Rectal smooth muscle tissue (tissue), 1 donor: ENCODE measurements at regions not wholly inside any gene's neighbourhood (a gene's known extent, or its start where the extent isn't known, plus 50 kb on each side); places are given as distances from the start of the nearest gene placed in this dataset.
"Not testable (repeated sequence)": the region's sequence is repeated elsewhere in the genome, so short reads cannot be mapped to it uniquely, and the experiment has no call there.

Source experiments
- H3K27ac ChIP-seq: one replicate; pipeline ENCODE4 v1.7.0; 2013; ENCODE audit warnings: low read depth, low read length, inconsistent platforms
- H3K27me3 ChIP-seq: one replicate; pipeline ENCODE4 v1.7.0; 2013; ENCODE audit warnings: low read length; ENCODE audit not compliant: control insufficient read depth, insufficient read depth
- H3K36me3 ChIP-seq: one replicate; pipeline ENCODE4 v1.7.0; 2013; ENCODE audit warnings: low read length; ENCODE audit not compliant: control insufficient read depth, insufficient read depth
- H3K4me1 ChIP-seq: one replicate; pipeline ENCODE4 v1.7.0; 2013; ENCODE audit warnings: low read length; ENCODE audit not compliant: control insufficient read depth, insufficient read depth
- H3K4me3 ChIP-seq: one replicate; pipeline ENCODE4 v1.7.0; 2013; ENCODE audit warnings: low read length
- H3K9ac ChIP-seq: one replicate; pipeline ENCODE4 v1.7.0; 2013; ENCODE audit warnings: low read length

DNA sequence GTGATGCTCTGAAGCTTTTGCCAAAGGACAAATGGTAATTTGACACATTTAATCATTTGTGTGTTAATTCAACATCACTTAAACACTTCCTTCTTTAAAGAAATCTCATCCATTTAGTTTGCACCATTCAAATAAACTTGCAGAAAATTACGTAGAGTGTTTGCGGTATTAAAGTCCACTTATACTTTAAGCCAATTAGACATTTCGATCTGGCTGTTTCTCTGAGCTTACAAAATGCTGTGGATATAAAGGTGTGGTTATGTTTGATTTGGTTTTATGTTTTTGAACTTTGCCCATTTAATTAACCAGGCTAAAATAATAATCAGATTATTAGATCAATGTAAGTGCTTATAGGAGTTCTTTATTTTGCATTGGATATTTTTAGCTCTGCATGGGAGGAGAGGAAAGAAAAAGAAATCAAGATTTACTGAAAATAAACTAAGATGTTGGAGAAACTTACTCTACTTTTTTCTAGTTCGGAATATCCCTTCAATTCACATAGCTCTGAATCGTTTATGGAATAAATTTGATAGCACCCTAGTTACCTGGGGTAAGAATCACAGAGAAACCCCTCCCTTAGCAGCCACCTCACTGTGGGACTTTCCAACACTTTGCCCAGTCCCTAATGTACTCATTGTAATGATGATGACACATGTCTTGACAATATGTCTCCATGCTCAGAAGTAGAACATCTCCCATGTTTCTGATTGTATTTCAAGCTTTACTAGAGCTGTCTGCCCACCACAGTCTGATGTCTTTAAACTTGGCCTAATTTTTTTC lies 268.0 kb downstream of the BTG1 start:
- Histone ChIP-seq H3K4me1 (no peaks in the 10 kb centered on the region), H3K36me3 (no peaks in the 10 kb centered on the region), H3K4me3 (no peak overlapping the region), H3K27ac (no peak overlapping the region), H3K27me3 (no peaks in the 10 kb centered on the region), H3K9ac (no peak overlapping the region)

DNA sequence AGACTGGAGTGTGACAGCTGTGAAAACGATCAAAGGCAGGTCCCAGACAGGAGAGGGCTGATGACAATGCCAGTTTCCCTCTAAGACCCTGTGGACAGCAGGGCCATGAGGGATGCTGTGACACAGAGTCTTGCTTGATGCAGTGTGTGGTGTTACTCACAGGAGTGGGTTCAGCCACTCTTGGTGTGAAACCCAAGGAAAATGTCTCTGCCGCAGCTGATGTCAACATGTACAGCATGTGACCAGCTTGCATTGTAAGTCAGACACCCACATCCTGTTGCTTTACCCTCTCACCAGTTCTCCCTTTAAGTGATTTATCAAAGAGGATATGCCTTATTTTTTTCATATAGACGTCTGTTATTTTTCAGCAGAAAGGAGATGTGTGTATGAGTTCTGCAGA lies 268.6 kb downstream of the BTG1 start:
- no peaks in the 10 kb centered on the region for H3K27me3 ChIP-seq
- no peaks in the 10 kb centered on the region for H3K4me1 ChIP-seq
- H3K9ac ChIP-seq = no peak overlapping the region
- no peaks in the 10 kb centered on the region for H3K36me3 ChIP-seq
- H3K27ac ChIP-seq = no peak overlapping the region
- H3K4me3 ChIP-seq = no peak overlapping the region

DNA sequence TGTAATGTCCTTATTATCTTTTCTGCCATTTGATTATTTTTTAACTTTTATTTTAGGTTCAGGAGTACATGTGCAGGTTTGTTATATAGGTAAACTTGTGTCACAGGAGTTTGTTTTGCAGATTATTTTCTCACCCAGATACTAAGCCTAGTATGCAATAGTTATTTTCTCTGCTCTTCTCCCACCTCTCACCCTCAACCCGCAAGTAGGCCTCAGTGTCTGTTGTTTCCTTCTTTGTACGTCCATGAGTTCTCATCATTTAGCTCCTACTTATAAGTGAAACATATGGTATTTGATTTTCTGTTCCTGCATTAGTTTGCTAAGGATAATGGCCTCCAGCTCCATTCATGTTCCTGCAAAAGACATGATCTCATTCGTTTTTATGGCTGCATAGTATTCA lies 270.0 kb downstream of the BTG1 start:
- not testable (repeated sequence) for H3K9ac ChIP-seq

DNA sequence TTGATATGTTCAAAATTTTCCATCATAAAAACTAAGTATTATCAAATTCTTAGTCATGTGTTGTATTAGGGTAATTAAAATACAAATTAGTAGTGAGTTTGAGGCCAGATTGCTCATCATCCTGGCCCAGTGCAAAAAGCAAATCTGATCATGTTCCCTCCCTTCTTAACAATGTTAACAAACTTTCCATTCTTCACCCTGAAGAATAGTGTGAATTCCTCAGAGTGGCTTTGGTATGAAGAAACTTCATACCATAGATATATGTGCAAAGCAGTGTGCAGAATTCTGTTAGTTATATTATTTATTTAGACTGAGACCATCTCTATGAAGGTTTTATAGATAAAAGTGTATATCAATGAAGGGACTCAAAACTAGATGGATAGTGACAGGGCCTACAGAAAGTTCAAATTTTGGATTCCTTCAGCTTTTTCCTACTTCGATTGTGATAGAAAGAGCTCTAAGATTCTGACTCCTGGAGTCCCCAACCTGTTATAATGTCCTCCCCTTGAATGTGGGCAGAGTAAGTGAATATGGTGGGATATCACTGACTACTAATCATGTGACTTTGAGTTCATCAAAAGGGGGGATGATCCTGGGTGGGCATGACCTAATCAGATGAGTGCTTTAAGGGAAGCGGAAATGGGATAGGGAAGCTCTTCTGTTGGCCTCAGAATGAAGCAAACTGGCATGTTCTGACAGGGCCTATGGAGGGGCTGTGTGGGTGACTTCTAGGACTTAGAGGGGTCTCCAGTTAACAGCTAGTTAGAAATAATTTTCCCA lies 271.4 kb downstream of the BTG1 start:
- H3K4me3 ChIP-seq = no peak overlapping the region
- H3K9ac ChIP-seq = no peak overlapping the region
- no peak overlapping the region for H3K27ac ChIP-seq
- no peaks in the 10 kb centered on the region for H3K27me3 ChIP-seq
- no peaks in the 10 kb centered on the region for H3K36me3 ChIP-seq
- H3K4me1 ChIP-seq = no peaks in the 10 kb centered on the region

More for the DNA sequence above, 270.0 kb downstream of the BTG1 start:
- not testable (repeated sequence) for H3K4me3 ChIP-seq, H3K36me3 ChIP-seq, H3K27ac ChIP-seq, H3K27me3 ChIP-seq, H3K4me1 ChIP-seq

- H3K36me3 ChIP-seq = no peaks in the 10 kb centered on the region
- no peak overlapping the region for H3K27ac ChIP-seq
- H3K9ac ChIP-seq = no peak overlapping the region
- H3K4me3 ChIP-seq = no peak overlapping the region
- no peaks in the 10 kb centered on the region for H3K27me3 ChIP-seq
- H3K4me1 ChIP-seq = no peaks in the 10 kb centered on the region
Observed at GRCh38 chr12:91871751-91872150, 273.9 kb downstream of the BTG1 start.

DNA sequence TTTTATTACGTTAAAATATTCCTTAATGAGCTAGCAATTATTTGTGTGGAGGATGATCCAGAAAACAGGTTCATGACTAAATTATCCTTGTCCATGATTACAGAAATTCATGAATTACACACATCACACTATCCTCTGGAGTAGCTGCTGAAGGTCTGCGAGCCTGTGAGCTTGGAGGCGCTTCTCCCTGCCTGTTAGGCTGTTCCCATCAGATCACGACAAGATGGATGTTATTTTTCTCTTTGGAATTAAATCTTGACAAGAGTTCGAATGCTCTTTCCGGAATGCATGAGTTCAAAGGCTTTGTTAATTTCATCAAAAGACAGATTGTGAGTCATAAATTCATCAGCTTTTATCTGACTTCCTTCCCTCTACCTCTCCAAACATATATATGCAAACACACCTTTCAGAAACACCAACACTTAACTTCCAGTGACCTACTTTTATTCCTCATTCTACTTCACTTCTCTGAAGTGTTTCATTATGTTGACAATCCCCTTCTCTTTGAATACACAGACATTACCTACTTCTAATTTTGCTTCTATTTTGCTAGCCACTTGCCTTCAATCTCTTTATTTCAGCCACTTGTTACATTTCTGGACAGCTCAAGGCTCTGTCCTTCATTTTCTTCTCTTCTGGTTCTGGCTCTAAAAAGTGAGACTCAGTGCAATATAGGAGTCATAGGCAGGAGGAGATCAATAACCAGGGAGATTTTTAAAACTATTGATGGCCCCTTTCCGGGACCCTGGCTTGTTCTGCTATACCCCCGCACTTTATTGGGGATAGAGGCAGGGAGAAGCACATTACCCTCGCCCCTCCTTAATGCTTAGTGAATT lies 274.6 kb downstream of the BTG1 start:
- Histone ChIP-seq H3K27me3 (no peaks in the 10 kb centered on the region), H3K36me3 (no peaks in the 10 kb centered on the region), H3K4me3 (no peak overlapping the region), H3K9ac (no peak overlapping the region), H3K4me1 (no peaks in the 10 kb centered on the region), H3K27ac (no peak overlapping the region)

DNA sequence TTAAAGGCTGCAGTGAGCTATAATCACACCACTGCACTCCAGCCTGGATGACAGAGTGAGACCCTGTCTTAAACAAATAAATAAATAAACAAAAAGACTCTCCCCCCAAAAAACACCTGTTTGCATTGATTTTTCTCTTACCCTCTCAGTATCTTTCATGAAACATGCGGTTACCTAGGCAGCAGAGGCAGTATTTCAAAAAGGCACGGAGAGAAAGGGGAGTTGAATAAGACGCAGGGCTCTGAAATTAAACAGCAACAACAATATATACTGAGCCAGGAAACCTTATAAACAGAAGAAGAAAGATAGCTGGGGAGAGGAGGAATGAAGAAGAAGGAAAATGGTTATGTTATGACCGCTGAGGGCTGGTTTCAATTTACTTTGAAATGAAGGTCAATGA lies 277.6 kb downstream of the BTG1 start:
- Histone ChIP-seq H3K9ac (no peak overlapping the region), H3K27ac (no peak overlapping the region), H3K36me3 (no peaks in the 10 kb centered on the region), H3K27me3 (no peaks in the 10 kb centered on the region), H3K4me1 (no peaks in the 10 kb centered on the region), H3K4me3 (no peak overlapping the region)

DNA sequence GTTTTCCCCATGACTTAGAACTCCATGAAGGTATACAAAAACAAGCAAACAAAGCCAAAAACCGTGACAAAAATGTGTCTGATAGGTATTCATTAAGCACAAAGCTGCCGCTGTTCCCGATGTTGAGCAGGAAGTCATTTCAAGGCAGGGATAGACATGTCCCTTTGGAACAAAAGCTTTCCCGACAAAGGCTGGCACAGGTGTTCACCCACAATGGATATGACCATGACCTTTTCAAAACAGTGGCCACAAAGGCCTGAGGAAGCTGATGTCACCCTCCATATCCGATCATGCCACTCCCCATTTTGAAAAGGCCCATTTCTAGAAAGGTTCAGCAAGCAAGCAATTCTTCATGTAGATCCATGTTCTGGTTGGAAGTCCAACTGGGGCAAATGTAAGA lies 279.1 kb downstream of the BTG1 start:
- Histone ChIP-seq H3K4me3 (no peak overlapping the region), H3K27me3 (no peaks in the 10 kb centered on the region), H3K36me3 (no peaks in the 10 kb centered on the region), H3K9ac (no peak overlapping the region), H3K27ac (no peak overlapping the region), H3K4me1 (no peaks in the 10 kb centered on the region)

- Histone ChIP-seq H3K27ac (no peak overlapping the region), H3K4me1 (no peaks in the 10 kb centered on the region), H3K36me3 (no peaks in the 10 kb centered on the region), H3K9ac (no peak overlapping the region), H3K4me3 (no peak overlapping the region), H3K27me3 (no peaks in the 10 kb centered on the region)
Observed at GRCh38 chr12:91863702-91864101, 281.9 kb downstream of the BTG1 start.

GRCh38 chr12:91861554-91861953 lies 284.1 kb downstream of the BTG1 start:
- Histone ChIP-seq H3K27ac (no peak overlapping the region), H3K9ac (no peak overlapping the region), H3K36me3 (no peaks in the 10 kb centered on the region), H3K4me3 (no peak overlapping the region), H3K4me1 (no peaks in the 10 kb centered on the region), H3K27me3 (no peaks in the 10 kb centered on the region)

DNA sequence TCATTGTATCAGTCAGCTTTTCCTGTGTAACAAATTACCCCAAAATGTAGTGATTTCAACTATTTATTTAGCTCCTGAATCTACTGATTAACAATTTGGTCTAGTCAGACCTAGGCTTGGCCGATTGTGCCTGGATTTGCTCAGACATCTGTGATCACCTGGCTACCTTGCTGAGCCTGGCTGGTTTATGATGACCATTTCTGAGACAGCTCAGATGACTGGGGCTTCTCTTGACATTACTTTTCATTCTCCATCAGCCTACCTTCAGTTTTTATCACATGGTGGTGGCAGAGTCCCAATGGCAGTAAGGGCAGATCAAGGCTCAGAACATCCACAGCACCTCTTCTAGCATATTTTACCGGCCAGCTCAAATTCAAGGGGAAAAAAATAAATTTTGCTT lies 286.3 kb downstream of the BTG1 start:
- Histone ChIP-seq H3K27ac (no peak overlapping the region), H3K9ac (no peak overlapping the region), H3K27me3 (no peaks in the 10 kb centered on the region), H3K4me3 (no peak overlapping the region), H3K36me3 (no peaks in the 10 kb centered on the region), H3K4me1 (no peaks in the 10 kb centered on the region)

DNA sequence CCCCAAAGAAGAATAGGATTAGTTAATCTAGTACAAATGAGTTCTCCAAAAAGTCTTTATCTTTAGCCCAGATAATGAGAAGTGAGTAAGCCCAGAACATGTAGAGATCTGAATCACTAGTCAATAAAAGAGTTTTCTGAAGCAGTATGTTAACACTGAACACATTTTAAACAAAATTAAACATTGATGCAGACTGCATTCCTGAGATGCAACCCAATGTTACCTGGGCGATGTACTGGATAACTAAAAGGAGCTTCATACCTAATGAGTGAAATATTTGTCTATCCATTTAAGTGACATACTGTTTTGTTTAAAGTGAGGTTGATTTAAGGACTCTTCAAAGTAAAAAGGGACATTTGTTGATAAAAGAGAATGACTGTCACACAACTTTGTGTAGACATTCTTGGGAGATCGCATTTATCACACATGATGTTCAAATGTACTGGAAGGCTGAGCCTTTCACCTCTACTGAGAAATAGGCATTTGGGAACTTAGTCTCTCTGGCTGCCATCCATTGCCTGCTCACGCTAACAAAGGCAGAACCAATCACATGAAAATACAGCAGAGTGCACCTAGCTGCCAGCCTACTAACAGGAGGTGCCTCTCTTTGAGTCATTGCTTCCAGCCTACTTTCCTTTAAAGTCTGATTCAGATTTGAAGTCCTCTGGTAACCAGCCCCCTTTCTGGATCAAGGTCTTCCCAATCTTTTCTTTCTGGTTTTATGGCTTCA lies 287.7 kb downstream of the BTG1 start:
- Histone ChIP-seq H3K27ac (no peak overlapping the region), H3K27me3 (no peaks in the 10 kb centered on the region), H3K4me3 (no peak overlapping the region), H3K9ac (no peak overlapping the region), H3K36me3 (no peaks in the 10 kb centered on the region), H3K4me1 (no peaks in the 10 kb centered on the region)
